Sigmoid colon (tissue), 6 donors: ENCODE measurements at regions not wholly inside any gene's neighbourhood (a gene's known extent, or its start where the extent isn't known, plus 50 kb on each side); places are given as distances from the start of the nearest gene placed in this dataset.

ENCODE experiments used
- DNase-seq: peaks from one replicate; pipeline ENCODE4 v3.0.0-alpha.2; 2019
- H3K27ac ChIP-seq, 4 donors: fragments of 200-600 bp; sonication (generic); one replicate each; pipeline ENCODE4 v1.5.1; 2016 to 2019; ENCODE audit warnings: mild to moderate bottlenecking in 1 of 4
- H3K27me3 ChIP-seq, 3 donors: fragments of 200-600 bp; sonication (generic); one replicate each; pipeline ENCODE4 v1.5.1; 2019; ENCODE audit warnings: mild to moderate bottlenecking in 1 of 3
- H3K36me3 ChIP-seq, 4 donors: fragments of 200-600 bp; sonication (generic); one replicate each; pipeline ENCODE4 v1.5.1; 2016 to 2019
- H3K4me1 ChIP-seq, 4 donors: fragments of 200-600 bp; sonication (generic); one replicate each; pipeline ENCODE4 v1.5.1; 2017 to 2019
- H3K4me3 ChIP-seq, 4 donors: fragments of 200-600 bp; sonication (generic); one replicate each; pipeline ENCODE4 v1.5.1; 2017 to 2019; ENCODE audit warnings: mild to moderate bottlenecking in 2 of 4, moderate library complexity in 1 of 4
- H3K9me3 ChIP-seq, 4 donors: fragments of 200-600 bp in 3 of 4; sonication (generic) in 3 of 4; one replicate each; pipeline versions ENCODE4 v1.5.1 to v1.6.1; 2013 to 2019
- CTCF ChIP-seq, 4 experiments: fragments of 450-650 bp in 3 of 4; fragments of 200-600 bp in 1 of 4; IDR thresholded peaks; one replicate each; pipeline ENCODE4 v1.5.1; 2016 to 2019; ENCODE audit warnings: antibody characterized with exemption in 4 of 4, mild to moderate bottlenecking in 3 of 4, moderate library complexity in 2 of 4
- EP300 ChIP-seq, 4 donors: sonication (generic); formaldehyde crosslinking; IDR thresholded peaks; one replicate each; pipeline ENCODE4 v1.6.1; 2017; ENCODE audit warnings: antibody characterized with exemption in 4 of 4
- POLR2A ChIP-seq, 2 donors: fragments of 450-650 bp; IDR thresholded peaks; one replicate each; pipeline ENCODE4 v1.6.1; 2016; ENCODE audit warnings: antibody characterized with exemption in 2 of 2, mild to moderate bottlenecking in 2 of 2, moderate library complexity in 2 of 2
- POLR2AphosphoS5 ChIP-seq, 4 donors: sonication (generic); formaldehyde crosslinking; IDR thresholded peaks; one replicate each; pipeline ENCODE4 v1.6.1; 2017; ENCODE audit warnings: antibody characterized with exemption in 4 of 4
- WGBS, 2 donors: extraction: QIAGEN DNeasy Blood & Tissue Kit; methylation state at CpG; one replicate each; pipeline ENCODE4 v1.1.7; 2013; 5-methylcytosine and 5-hydroxymethylcytosine counted together
- intact Hi-C: fragments of 100-400 bp; cut with DNase I; formaldehyde crosslinking; loops from one replicate; pipeline ENCODE4 v1.15.1; 2023
- donor health status: healthy with polysubstance abuse.
- donor health status: healthy.

GRCh38 chr5:99088309-99088708, 159.5 kb upstream of the CHD1 start:
- no peak overlapping the region for H3K4me3 ChIP-seq
- H3K4me1 ChIP-seq, result no peaks in the 10 kb centered on the region
- WGBS, 2 donors, result 59 to 81% methylated on average over 3 of the region's 3 CpGs
- TF ChIP-seq CTCF (IDR thresholded peaks at IDR 0.05) (no peak), POLR2A (IDR thresholded peaks at IDR 0.05) (no peak), POLR2AphosphoS5 (IDR thresholded peaks at IDR 0.05) (no peak), EP300 (IDR thresholded peaks at IDR 0.05) (no peak)
- no peaks in the 10 kb centered on the region for H3K27me3 ChIP-seq
- DNase-seq, result no peak
- intact Hi-C loops, result no loop called here
- no peaks in the 10 kb centered on the region for H3K9me3 ChIP-seq
- no peaks in the 10 kb centered on the region for H3K36me3 ChIP-seq
- no peak overlapping the region for H3K27ac ChIP-seq

GRCh38 chr5:99083197-99083596, 154.4 kb upstream of the CHD1 start:
- Histone ChIP-seq H3K27ac (no peak overlapping the region), H3K27me3 (no peaks in the 10 kb centered on the region), H3K9me3 (no peaks in the 10 kb centered on the region), H3K36me3 (no peaks in the 10 kb centered on the region), H3K4me3 (no peak overlapping the region), H3K4me1 (no peaks in the 10 kb centered on the region)
- DNase-seq, result no peak
- TF ChIP-seq EP300 (IDR thresholded peaks at IDR 0.05), result no peak
- TF ChIP-seq POLR2AphosphoS5 (IDR thresholded peaks at IDR 0.05), result no peak
- no peak for TF ChIP-seq POLR2A (IDR thresholded peaks at IDR 0.05)
- no peak for TF ChIP-seq CTCF (IDR thresholded peaks at IDR 0.05)
- intact Hi-C loops, result no loop called here
- WGBS, 2 donors, result 71 to 77% methylated on average over 3 of the region's 3 CpGs

GRCh38 chr5:99081711-99082110, 152.9 kb upstream of the CHD1 start:
- no peak for DNase-seq
- H3K27me3 ChIP-seq, result no peaks in the 10 kb centered on the region
- 81 to 84% methylated on average over 2 of the region's 2 CpGs for WGBS, 2 donors
- intact Hi-C loops, result no loop called here
- H3K4me3 ChIP-seq, result no peak overlapping the region
- H3K27ac ChIP-seq, result no peak overlapping the region
- TF ChIP-seq CTCF (IDR thresholded peaks at IDR 0.05), result no peak
- no peak for TF ChIP-seq EP300 (IDR thresholded peaks at IDR 0.05)
- TF ChIP-seq POLR2AphosphoS5 (IDR thresholded peaks at IDR 0.05), result no peak
- no peak for TF ChIP-seq POLR2A (IDR thresholded peaks at IDR 0.05)
- H3K36me3 ChIP-seq, result no peaks in the 10 kb centered on the region
- H3K4me1 ChIP-seq, result no peaks in the 10 kb centered on the region
- no peaks in the 10 kb centered on the region for H3K9me3 ChIP-seq

- Histone ChIP-seq H3K36me3 (no peaks in the 10 kb centered on the region), H3K4me3 (no peak overlapping the region), H3K27me3 (no peaks in the 10 kb centered on the region), H3K27ac (no peak overlapping the region), H3K9me3 (no peaks in the 10 kb centered on the region), H3K4me1 (no peaks in the 10 kb centered on the region)
- DNase-seq, result no peak
- intact Hi-C loops, result no loop called here
- TF ChIP-seq CTCF (IDR thresholded peaks at IDR 0.05), result no peak
- TF ChIP-seq POLR2A (IDR thresholded peaks at IDR 0.05), result no peak
- TF ChIP-seq POLR2AphosphoS5 (IDR thresholded peaks at IDR 0.05), result no peak
- no peak for TF ChIP-seq EP300 (IDR thresholded peaks at IDR 0.05)
- 66 to 92% methylated on average over 4 of the region's 4 CpGs for WGBS, 2 donors
These were observed 148.2 kb upstream of the CHD1 start for GRCh38 chr5:99076723-99077640.
